ENCODE measurements at regions not wholly inside any gene's neighbourhood (a gene's known extent, or its start where the extent isn't known, plus 50 kb on each side); places are given as distances from the start of the nearest gene placed in this dataset.

- Histone ChIP-seq H3K9me3 (ENCODE audit: control insufficient read depth in 2 of 2, insufficient read depth in 1 of 2, low read length in 1 of 2) (peaks cover 0 to 2% of the 10 kb centered on the region in 2 donors), H3K4me1 (ENCODE audit: control insufficient read depth in 2 of 2, insufficient read depth in 2 of 2, low read length in 2 of 2) (no peaks in the 10 kb centered on the region), H3K27me3 (ENCODE audit: control insufficient read depth in 2 of 2, insufficient read depth in 1 of 2, low read length in 1 of 2) (no peaks in the 10 kb centered on the region), H3K27ac (ENCODE audit: low read depth in 1 of 2, low read length in 1 of 2) (no peak overlapping the region), H3K36me3 (ENCODE audit: control insufficient read depth in 2 of 2, insufficient read depth in 2 of 2, low read length in 1 of 2) (no peaks in the 10 kb centered on the region), H3K4me3 (ENCODE audit: low read length in 2 of 2) (no peak overlapping the region)
- DNase-seq (ENCODE audit: low read depth in 6 of 9, low spot score in 9 of 9), result no peak
- WGBS, result 94% methylated on average over 15 of the region's 15 CpGs
Observed at GRCh38 chr2:236449167-236449761, 120.4 kb upstream of the ACKR3 start.

- no peaks in the 10 kb centered on the region for H3K27me3 ChIP-seq (ENCODE audit: control insufficient read depth in 2 of 2, insufficient read depth in 1 of 2, low read length in 1 of 2)
- H3K4me3 ChIP-seq (ENCODE audit: low read length in 2 of 2), result no peak overlapping the region
- no peaks in the 10 kb centered on the region for H3K4me1 ChIP-seq (ENCODE audit: control insufficient read depth in 2 of 2, insufficient read depth in 2 of 2, low read length in 2 of 2)
- H3K27ac ChIP-seq (ENCODE audit: low read depth in 1 of 2, low read length in 1 of 2), result no peak overlapping the region
- no peak for DNase-seq (ENCODE audit: low read depth in 6 of 9, low spot score in 9 of 9)
- WGBS, result 95% methylated on average over 3 of the region's 3 CpGs
- no peaks in the 10 kb centered on the region for H3K9me3 ChIP-seq (ENCODE audit: control insufficient read depth in 2 of 2, insufficient read depth in 1 of 2, low read length in 1 of 2)
- H3K36me3 ChIP-seq (ENCODE audit: control insufficient read depth in 2 of 2, insufficient read depth in 2 of 2, low read length in 1 of 2), result no peaks in the 10 kb centered on the region
Observed at GRCh38 chr2:236452238-236452637, 117.4 kb upstream of the ACKR3 start.

GRCh38 chr2:236454076-236454475 is 115.5 kb upstream of the ACKR3 start:
- Histone ChIP-seq H3K36me3 (ENCODE audit: control insufficient read depth in 2 of 2, insufficient read depth in 2 of 2, low read length in 1 of 2) (no peaks in the 10 kb centered on the region), H3K27ac (ENCODE audit: low read depth in 1 of 2, low read length in 1 of 2) (no peak overlapping the region), H3K27me3 (ENCODE audit: control insufficient read depth in 2 of 2, insufficient read depth in 1 of 2, low read length in 1 of 2) (no peaks in the 10 kb centered on the region), H3K4me1 (ENCODE audit: control insufficient read depth in 2 of 2, insufficient read depth in 2 of 2, low read length in 2 of 2) (no peaks in the 10 kb centered on the region), H3K4me3 (ENCODE audit: low read length in 2 of 2) (no peak overlapping the region), H3K9me3 (ENCODE audit: control insufficient read depth in 2 of 2, insufficient read depth in 1 of 2, low read length in 1 of 2) (no peaks in the 10 kb centered on the region)
- DNase-seq (ENCODE audit: low read depth in 6 of 9, low spot score in 9 of 9), result no peak
- 96% methylated on average over 10 of the region's 10 CpGs for WGBS

GRCh38 chr2:236459393-236459792 is 110.2 kb upstream of the ACKR3 start:
- H3K4me1 ChIP-seq (ENCODE audit: control insufficient read depth in 2 of 2, insufficient read depth in 2 of 2, low read length in 2 of 2), result no peaks in the 10 kb centered on the region
- H3K27me3 ChIP-seq (ENCODE audit: control insufficient read depth in 2 of 2, insufficient read depth in 1 of 2, low read length in 1 of 2), result no peaks in the 10 kb centered on the region
- WGBS, result 97% methylated on average over 18 of the region's 18 CpGs
- H3K9me3 ChIP-seq (ENCODE audit: control insufficient read depth in 2 of 2, insufficient read depth in 1 of 2, low read length in 1 of 2), result no peaks in the 10 kb centered on the region
- no peak overlapping the region for H3K27ac ChIP-seq (ENCODE audit: low read depth in 1 of 2, low read length in 1 of 2)
- H3K36me3 ChIP-seq (ENCODE audit: control insufficient read depth in 2 of 2, insufficient read depth in 2 of 2, low read length in 1 of 2), result no peaks in the 10 kb centered on the region
- no peak overlapping the region for H3K4me3 ChIP-seq (ENCODE audit: low read length in 2 of 2)
- DNase-seq (ENCODE audit: low read depth in 6 of 9, low spot score in 9 of 9), result no peak

GRCh38 chr2:236464140-236464539 is 105.5 kb upstream of the ACKR3 start:
- H3K4me1 ChIP-seq (ENCODE audit: control insufficient read depth in 2 of 2, insufficient read depth in 2 of 2, low read length in 2 of 2), result no peaks in the 10 kb centered on the region
- peaks cover 0 to 3% of the 10 kb centered on the region in 2 donors for H3K9me3 ChIP-seq (ENCODE audit: control insufficient read depth in 2 of 2, insufficient read depth in 1 of 2, low read length in 1 of 2)
- WGBS, result 99% methylated on average over 1 of the region's 1 CpG
- DNase-seq (ENCODE audit: low read depth in 6 of 9, low spot score in 9 of 9), result no peak
- no peaks in the 10 kb centered on the region for H3K36me3 ChIP-seq (ENCODE audit: control insufficient read depth in 2 of 2, insufficient read depth in 2 of 2, low read length in 1 of 2)
- H3K27ac ChIP-seq (ENCODE audit: low read depth in 1 of 2, low read length in 1 of 2), result no peak overlapping the region
- no peaks in the 10 kb centered on the region for H3K27me3 ChIP-seq (ENCODE audit: control insufficient read depth in 2 of 2, insufficient read depth in 1 of 2, low read length in 1 of 2)
- no peak overlapping the region for H3K4me3 ChIP-seq (ENCODE audit: low read length in 2 of 2)

- Histone ChIP-seq H3K36me3 (ENCODE audit: control insufficient read depth in 2 of 2, insufficient read depth in 2 of 2, low read length in 1 of 2) (no peaks in the 10 kb centered on the region), H3K4me3 (ENCODE audit: low read length in 2 of 2) (no peak overlapping the region), H3K4me1 (ENCODE audit: control insufficient read depth in 2 of 2, insufficient read depth in 2 of 2, low read length in 2 of 2) (no peaks in the 10 kb centered on the region), H3K27me3 (ENCODE audit: control insufficient read depth in 2 of 2, insufficient read depth in 1 of 2, low read length in 1 of 2) (peaks cover 0 to 2% of the 10 kb centered on the region in 2 donors), H3K27ac (ENCODE audit: low read depth in 1 of 2, low read length in 1 of 2) (no peak overlapping the region), H3K9me3 (ENCODE audit: control insufficient read depth in 2 of 2, insufficient read depth in 1 of 2, low read length in 1 of 2) (no peaks in the 10 kb centered on the region)
- no peak for DNase-seq (ENCODE audit: low read depth in 6 of 9, low spot score in 9 of 9)
- WGBS, result 96% methylated on average over 9 of the region's 9 CpGs
Observed at GRCh38 chr2:236472720-236473495, 96.7 kb upstream of the ACKR3 start.

GRCh38 chr2:236473691-236474090 is 95.9 kb upstream of the ACKR3 start:
- DNase-seq (ENCODE audit: low read depth in 6 of 9, low spot score in 9 of 9), result no peak
- Histone ChIP-seq H3K27ac (ENCODE audit: low read depth in 1 of 2, low read length in 1 of 2) (no peak overlapping the region), H3K4me3 (ENCODE audit: low read length in 2 of 2) (no peak overlapping the region), H3K4me1 (ENCODE audit: control insufficient read depth in 2 of 2, insufficient read depth in 2 of 2, low read length in 2 of 2) (no peaks in the 10 kb centered on the region), H3K36me3 (ENCODE audit: control insufficient read depth in 2 of 2, insufficient read depth in 2 of 2, low read length in 1 of 2) (no peaks in the 10 kb centered on the region), H3K9me3 (ENCODE audit: control insufficient read depth in 2 of 2, insufficient read depth in 1 of 2, low read length in 1 of 2) (no peaks in the 10 kb centered on the region), H3K27me3 (ENCODE audit: control insufficient read depth in 2 of 2, insufficient read depth in 1 of 2, low read length in 1 of 2) (peaks cover 0 to 2% of the 10 kb centered on the region in 2 donors)
- 99% methylated on average over 1 of the region's 1 CpG for WGBS

GRCh38 chr2:236479814-236480213 is 89.8 kb upstream of the ACKR3 start:
- Histone ChIP-seq H3K4me1 (ENCODE audit: control insufficient read depth in 2 of 2, insufficient read depth in 2 of 2, low read length in 2 of 2) (no peaks in the 10 kb centered on the region), H3K9me3 (ENCODE audit: control insufficient read depth in 2 of 2, insufficient read depth in 1 of 2, low read length in 1 of 2) (peaks cover 0 to 4% of the 10 kb centered on the region in 2 donors), H3K27ac (ENCODE audit: low read depth in 1 of 2, low read length in 1 of 2) (no peak overlapping the region), H3K4me3 (ENCODE audit: low read length in 2 of 2) (no peak overlapping the region), H3K36me3 (ENCODE audit: control insufficient read depth in 2 of 2, insufficient read depth in 2 of 2, low read length in 1 of 2) (no peaks in the 10 kb centered on the region), H3K27me3 (ENCODE audit: control insufficient read depth in 2 of 2, insufficient read depth in 1 of 2, low read length in 1 of 2) (no peaks in the 10 kb centered on the region)
- 98% methylated on average over 1 of the region's 1 CpG for WGBS
- DNase-seq (ENCODE audit: low read depth in 6 of 9, low spot score in 9 of 9), result no peak

- Histone ChIP-seq H3K4me1 (ENCODE audit: control insufficient read depth in 2 of 2, insufficient read depth in 2 of 2, low read length in 2 of 2) (no peaks in the 10 kb centered on the region), H3K27me3 (ENCODE audit: control insufficient read depth in 2 of 2, insufficient read depth in 1 of 2, low read length in 1 of 2) (peaks cover 0 to 2% of the 10 kb centered on the region in 2 donors), H3K4me3 (ENCODE audit: low read length in 2 of 2) (no peak overlapping the region), H3K27ac (ENCODE audit: low read depth in 1 of 2, low read length in 1 of 2) (no peak overlapping the region), H3K9me3 (ENCODE audit: control insufficient read depth in 2 of 2, insufficient read depth in 1 of 2, low read length in 1 of 2) (peaks cover 0 to 4% of the 10 kb centered on the region in 2 donors), H3K36me3 (ENCODE audit: control insufficient read depth in 2 of 2, insufficient read depth in 2 of 2, low read length in 1 of 2) (no peaks in the 10 kb centered on the region)
- 90% methylated on average over 1 of the region's 1 CpG for WGBS
- DNase-seq (ENCODE audit: low read depth in 6 of 9, low spot score in 9 of 9), result no peak
Observed at GRCh38 chr2:236483102-236483501, 86.5 kb upstream of the ACKR3 start.
